GM21381 (cell line): ENCODE measurements at regions not wholly inside any gene's neighbourhood (a gene's known extent, or its start where the extent isn't known, plus 50 kb on each side); places are given as distances from the start of the nearest gene placed in this dataset.

Source experiments
- ATAC-seq: cut with Tn5 transposase; IDR thresholded peaks from one replicate; pipeline ENCODE4 v1.9.1; 2021; ENCODE audit warnings: mild to moderate bottlenecking, moderate library complexity; ENCODE audit not compliant: unreplicated experiment

DNA sequence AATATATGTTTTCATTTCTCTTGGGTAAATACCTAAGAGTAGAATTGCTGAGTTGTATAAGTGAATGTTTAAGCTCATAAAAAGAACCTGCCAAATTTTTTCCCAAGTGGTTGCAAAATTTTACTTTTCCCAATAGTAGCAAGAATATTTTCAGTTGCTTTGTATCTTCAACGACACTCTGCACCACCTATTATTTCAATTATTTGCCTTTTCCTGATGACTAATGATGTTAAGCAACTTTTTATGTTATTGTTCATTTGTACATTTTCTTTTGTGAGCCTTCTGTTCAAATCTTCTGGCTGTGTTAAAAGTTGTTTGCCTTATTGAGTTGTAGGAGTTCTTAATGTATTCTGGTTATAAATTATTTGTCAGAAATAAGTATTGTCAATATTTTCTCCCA, 299.1 kb upstream of the NRIP1 start:
- no peak for ATAC-seq

DNA sequence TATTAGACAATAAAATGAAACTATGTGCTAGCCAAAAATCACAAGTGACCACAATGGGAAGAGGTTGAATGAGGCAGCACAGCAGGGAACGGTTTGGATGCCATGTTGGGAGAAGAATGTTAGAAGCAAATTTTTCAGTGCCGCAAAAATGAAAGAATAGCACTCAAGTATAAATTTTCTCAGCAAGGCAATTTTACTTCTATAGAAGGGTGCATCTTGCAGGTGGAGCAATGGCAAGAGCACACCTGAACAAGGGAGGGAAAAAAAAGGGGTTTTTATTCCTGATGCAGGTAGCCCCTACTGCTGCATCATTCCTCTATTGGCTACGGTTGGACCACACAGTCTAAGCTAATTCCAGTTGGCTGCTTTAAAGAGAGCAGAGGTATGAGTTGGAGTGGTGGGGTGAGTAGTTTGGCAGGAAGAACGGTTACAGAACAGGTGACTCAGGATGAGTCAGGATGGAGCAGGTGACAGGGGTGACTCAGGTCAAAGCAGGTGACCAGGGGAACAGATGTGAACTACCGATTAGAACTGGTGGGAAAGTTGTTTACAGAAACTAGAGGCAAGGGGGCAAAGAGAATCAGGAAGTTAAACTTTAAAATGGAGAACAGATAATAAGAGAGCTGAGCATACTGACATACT, 301.1 kb upstream of the NRIP1 start:
- ATAC-seq: no peak

DNA sequence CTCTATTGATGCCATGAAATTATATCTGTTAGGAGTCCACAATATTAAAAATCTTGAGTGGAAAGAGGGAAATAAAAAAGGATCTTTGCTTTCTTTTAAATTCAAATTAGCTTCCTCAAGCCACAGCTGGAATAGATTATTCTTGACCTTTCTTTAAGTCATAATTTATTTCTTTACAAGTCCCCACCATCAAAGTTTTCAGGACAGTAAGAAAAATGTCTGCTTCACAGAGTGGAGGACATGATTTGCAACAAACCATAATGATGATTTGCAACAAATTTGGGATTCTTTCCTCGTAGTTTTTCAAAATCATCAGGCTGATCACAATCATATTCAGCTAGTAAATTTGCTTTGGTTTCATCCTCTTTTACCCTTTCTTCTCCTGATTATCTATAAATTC, 301.8 kb upstream of the NRIP1 start:
- no peak for ATAC-seq

DNA sequence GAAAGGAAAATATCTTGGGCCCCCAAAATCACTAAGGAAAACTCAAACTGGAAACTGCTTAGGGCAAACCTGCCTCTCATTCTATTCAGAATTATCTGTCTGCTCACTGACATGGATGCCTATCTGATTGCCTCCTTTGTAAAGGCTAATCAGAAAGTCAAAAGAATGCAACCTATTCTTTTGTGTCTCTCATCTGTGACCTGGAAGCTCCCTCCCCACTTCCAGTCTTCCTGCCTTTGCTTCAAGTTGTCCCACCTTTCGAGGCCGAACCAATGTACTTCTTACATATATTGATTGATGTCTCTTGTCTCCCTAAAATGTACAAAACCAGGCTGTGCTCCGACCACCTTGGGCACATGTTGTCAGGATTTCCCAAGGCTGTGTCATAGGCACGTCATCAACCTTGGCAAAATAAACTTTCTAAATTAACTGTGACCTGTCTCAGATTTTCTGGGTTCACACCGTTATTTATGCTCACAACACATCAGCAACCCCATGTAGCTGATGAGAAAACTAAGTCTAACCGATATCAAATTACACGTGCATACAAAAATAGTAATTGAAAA, 302.3 kb upstream of the NRIP1 start:
- ATAC-seq: no peak

DNA sequence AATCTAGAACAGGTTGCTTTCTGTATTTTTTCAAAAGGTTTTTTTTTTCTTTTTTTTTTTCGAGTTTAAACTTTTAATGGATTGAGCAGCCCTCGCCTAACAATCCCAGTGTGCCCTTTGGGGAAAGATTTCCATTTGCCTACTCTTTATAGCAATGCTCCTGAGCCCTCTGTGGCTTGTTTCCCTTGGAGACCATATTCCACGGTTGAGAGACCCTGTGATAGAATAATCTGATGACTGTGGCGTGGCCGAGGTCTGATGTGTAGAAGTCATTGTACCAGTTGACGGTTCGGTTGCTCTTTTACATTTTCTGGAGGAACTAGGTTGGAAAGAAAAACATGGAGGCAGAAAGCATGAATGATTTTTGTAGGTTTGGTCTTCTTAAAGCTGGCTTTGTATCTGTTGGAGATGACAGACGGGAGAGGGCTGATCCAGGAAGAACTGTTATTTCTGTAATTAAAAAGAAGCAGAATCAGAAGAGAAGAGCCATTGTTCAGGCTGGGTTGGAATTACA, 305.7 kb upstream of the NRIP1 start:
- no peak for ATAC-seq

DNA sequence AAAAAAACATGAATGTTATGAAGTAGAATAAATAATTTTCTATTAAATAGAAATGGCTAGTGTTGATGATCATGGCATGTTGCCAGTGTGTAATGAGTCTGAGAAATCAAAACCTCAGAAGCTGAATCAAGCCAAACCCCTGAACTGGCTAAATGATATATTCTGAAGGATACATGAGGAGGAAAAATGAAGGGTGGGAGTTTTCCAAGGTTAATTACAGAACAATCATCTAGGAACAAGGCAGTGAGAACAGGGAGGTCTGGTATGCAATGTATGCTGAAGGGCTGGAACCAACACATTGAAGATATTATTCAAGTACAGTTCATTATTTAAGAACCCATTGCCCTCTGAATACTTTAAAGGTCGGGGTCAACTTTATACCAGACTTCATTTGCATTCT, 309.1 kb upstream of the NRIP1 start:
- no peak for ATAC-seq

DNA sequence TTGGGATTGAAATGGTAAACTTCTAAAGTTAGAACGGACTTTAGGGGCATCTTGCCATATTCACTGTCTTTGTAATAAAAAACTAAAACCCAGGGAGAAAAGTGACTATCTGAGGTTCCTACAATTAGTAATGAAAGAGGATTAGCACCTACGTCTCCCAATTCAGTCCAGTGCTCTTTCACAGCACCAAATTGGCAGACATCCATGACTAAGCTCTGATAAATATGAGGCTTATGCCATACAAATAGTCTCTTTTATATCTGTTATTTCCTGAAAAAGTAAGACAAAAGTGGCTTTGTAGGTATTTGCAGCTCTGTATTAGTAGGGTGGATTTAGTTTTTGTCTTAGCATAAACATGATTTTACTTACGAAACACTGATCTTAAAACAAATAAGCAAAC, 315.0 kb upstream of the NRIP1 start:
- no peak for ATAC-seq

DNA sequence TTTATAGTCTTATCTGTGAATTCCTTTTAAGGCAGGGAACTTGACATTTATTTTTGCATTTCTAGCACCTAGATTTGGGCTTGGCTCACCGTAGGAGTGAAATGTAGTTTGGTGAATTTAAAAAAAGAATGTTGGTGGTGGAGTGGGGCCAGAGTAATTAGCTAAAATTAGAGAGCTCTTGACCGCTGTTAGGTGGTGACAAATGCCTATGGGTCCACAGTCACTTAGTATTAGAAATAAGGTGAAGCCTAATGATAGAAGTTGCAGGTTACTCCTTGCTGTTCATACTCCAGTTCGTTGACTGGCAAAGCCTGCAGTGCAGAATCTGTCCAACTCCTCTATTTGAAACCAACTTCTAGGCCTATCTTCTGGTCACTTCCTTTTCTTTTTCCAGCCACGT, 318.8 kb upstream of the NRIP1 start:
- ATAC-seq: no peak

DNA sequence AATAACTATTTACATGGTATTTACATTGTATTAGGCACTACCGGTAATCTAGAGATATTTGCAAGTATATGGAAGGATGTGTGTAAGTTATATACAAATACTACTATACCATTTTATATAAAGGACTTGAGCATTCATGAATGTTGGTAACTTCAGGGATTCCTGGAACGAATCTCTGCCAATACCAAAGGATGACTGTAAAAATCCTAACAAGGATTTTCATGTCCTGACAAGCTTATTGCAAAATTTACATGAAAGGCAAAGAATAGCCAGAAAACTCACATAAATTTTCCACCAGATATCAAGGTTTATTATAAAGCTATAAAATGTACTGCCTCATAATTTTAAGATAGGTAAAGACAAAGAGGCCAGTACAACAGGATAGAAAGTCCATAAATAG, 325.2 kb upstream of the NRIP1 start:
- ATAC-seq: no peak

DNA sequence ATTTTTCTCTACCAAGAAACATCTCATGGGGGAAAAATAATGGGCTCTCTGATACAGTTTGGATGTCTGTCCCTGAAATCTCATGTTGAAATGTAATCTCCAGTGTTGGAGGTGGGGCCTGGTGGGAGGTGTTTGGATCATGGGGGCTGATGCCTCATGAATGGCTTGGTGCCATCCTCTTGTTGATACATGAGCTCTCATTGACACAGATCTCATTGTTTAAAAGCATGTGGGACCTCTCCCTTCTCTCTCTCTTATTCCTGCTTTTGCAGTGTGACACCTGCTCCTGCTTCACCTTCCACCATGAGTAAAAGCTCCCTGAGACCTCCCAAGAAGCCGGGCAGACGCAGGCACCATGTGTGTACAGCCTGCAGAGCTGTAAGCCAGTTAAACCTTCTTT, 332.5 kb upstream of the NRIP1 start:
- ATAC-seq: no peak

DNA sequence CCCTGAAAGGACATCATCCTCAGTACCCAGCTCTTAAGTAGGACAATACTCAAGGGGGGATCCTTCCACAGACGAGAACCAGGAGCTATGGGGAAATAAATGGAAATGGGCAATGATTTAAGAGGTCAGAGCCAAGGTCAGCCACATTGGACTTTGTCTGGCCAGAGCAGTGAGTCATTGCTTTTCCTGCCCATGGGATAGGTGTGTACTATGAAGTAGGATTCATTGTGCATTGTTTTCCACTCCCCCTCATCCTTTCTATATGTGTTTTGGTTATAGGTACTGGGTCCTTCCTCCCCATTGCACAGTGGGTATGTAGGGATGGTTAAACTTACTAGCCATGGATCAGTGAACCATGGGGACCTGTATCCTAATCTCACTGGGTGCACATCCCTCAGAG, 328.9 kb upstream of the USP25 start:
- ATAC-seq: no peak

DNA sequence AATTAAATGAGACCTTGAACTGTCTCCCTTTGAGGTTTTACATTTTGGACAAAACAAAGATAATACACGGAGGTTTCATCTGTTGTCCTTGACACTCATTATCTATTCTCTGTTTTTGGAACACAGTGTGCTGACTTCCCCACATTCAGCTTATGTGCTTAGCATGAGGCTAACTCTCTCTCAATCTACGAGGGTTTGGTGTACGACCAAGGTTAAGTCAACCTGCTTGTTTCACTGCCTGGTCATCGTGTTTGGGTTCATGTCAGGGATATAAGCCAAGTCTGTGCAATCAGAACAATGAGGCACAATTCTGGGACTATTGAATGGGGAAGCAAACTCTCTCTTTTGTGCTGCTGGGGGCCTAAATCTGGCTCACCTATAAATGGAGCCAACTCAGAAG, 328.5 kb upstream of the USP25 start:
- ATAC-seq: no peak

DNA sequence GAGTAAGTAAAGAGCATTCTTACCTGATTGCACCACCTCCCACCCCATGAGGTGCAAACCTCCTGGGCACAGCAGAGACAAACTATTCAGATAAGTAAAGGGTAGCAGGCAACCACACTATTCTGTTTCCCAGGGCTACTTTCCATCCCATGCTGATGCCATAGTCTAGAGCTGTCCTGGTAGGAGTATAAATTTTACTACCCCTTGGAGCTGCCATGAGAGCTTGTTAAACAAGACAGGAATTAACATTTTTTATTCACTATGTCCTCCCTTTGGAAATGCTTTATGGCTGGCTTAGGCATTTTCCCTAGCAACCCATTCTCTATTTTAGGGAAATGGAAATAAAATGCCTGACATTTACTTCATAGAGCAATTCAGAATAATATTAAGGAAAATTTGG, 324.6 kb upstream of the USP25 start:
- ATAC-seq: no peak

DNA sequence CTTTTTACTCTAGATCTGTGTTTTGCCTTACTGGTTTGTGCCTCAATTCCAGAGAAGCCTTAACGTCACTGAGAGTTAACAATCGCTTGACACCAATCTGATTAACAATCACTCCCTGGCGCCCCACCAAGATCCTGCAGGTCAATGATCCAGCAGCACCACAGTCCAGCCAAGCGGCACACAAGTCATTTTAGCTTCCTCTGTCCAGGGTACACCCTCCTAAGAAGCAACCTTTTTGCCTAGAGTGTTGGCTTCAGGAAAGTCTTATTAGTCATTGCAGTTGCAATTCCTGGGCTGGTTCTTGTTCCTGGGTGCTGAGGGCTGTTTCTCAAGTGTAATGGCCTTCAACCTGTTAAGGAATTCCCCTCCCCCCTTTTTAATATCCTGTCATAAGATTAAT, 323.0 kb upstream of the USP25 start:
- no peak for ATAC-seq

DNA sequence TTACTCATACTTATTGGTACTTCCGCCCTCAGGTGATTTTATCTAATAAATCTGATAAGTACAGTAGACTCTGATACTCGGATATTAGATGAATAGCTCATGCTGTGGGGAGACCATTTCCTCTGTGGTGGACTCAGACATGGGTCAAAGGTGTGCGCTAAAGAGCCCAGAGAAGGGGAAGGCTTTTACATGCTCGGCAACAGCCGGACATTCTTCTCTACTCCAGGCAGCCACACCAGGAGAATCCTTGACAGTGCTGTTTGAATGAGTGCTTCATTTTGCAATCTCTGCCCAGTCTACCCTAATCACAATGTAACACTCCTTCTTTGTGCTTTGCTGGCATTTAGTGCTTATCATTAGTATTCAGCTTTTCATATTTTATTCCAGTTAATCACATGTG, 322.2 kb upstream of the USP25 start:
- no peak for ATAC-seq

DNA sequence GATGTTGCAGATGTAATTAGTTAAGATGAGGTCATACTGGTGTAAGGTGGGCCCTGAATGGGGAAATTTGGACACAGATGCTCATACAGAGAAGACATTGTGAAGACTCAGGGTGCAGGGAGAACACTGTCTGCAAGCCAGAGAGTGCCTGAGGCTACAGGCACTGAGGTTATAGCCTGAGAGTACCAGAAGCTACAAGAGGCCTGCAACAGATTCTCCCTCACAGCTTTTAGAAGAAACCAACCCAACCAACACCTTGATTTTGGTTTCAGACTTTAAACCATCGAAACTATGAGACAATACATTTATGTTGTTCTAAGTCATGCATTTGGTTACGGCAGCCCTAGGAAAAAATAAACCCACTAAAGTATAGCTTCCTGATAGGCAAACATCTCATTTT, 321.7 kb upstream of the USP25 start:
- peak; percentile 87 for ATAC-seq

DNA sequence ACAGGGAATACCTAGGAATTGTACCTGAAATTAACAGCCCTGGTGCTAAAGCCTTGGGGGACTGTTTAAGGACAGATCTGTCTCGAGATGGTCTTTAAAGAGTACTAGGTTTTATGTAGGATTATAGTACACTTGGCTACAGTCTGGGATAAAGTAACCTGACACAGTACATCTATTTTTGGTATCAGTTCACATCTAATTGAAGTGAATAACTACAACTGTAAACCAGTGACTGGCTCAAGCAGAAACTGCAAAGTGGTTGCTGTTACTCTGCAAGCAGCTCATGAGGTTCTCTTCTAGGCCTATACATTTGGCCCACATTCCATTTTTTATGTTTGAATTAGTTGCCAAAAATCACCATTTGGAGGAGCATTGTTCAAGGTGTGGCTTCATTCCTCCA, 320.8 kb upstream of the USP25 start:
- no peak for ATAC-seq

DNA sequence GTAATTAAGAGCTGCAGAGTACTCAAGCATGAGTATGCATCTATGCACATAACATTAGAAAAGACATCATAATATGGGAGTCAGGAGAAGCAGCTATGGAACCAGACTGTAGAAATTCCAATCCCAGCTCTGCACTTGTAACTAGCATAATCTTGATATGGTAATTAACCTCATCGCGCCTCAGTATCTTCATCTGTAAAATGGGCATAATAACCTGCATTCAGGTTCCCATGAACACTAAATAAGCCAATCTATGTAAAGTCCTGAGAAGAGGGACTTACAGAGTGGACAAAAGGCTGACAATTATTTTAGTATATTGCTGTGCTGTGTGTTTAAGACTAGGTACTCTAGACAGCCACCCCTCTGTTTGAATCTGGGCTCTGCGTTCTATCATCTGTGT, 318.9 kb upstream of the USP25 start:
- no peak for ATAC-seq

DNA sequence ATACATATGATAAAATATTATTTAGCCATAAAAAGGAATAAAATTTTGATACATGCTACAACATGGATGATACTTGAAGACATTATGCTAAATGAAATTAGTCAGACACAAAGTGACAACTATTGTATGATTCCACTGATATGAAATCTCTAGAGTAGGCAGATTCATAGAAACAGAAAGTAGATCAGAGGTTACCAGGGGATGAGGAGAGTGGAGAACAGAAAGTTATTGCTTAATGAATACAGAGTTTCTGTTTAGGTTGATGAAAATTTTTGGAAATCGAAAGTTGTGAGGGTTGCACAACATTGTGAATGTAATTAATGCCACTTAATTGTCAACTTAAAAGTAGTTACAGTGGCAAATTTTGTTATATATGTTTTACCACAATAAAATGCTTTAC, 315.7 kb upstream of the USP25 start:
- ATAC-seq: no peak

DNA sequence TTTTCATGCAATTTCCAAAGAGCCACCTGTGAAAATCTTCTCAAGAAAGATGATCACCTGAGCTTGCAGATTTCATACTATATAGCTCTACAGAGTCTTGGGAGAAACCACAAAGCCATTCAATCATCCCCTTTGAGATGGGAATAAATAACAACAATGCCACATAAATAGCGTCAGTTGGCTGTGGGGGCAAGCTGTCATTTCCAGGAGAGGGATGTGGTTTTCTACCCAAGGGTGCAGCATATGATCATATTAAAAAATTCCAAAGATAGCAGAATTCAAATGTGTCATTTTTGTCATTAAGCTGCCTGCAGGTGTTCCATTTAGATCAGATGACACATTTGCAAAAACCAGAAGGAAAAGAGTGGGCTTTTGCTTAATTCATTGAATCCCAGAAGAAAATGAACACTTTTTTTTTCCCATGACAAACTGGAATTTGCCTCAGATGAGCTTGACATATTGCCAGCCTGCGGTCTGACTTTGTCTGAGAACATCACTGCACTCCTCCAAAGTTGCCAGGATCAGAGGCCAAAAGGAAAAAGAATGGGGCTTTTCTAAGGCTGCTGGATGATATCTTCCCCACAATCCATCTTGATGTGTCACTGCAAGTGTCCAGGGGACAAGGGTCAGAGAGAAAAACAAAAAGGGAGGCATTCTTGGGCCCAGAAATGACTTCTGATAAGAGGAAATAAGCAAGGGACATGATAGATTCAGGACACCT, 314.1 kb upstream of the USP25 start:
- no peak for ATAC-seq

DNA sequence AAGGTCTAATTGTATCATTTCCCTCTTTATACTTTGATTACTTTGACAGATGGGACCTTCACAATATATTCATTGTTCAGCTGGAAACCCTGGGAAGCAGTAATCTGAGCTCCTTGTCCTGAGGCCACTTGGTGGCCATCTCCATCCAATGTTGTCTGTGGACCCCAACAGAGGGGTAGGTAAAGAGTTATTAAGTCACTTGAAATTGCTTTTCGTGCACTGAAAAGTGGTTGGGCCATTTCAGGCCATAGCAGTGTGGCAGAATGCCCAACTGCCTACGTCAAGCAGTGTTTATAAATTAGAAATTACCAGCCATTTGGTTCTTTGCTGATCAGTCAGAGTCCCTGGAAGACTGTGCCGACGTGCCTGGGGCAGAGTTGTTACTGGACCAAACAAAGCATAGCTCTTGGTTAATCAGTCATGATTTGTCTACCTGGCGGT, 308.3 kb upstream of the USP25 start:
- ATAC-seq: no peak

DNA sequence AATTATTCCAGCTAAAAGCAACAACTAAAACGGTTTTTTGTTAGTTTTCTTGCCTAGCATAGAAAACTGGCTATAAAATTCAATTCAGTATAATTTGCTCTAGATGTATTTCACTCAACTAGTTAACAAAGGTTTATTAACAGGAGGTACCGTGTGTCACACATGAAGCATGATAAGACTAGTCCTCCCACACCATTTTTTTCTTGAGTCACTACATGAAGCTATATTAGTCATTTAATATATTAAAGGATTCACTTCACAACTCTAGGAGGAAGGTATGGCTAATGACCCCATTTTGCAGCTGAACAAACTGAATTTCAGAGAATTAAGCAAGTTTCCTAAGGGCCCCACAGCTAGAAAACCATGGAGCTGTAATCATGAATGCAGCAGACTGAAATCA, 307.8 kb upstream of the USP25 start:
- no peak for ATAC-seq
